PC-3 (cell line): ENCODE measurements at regions not wholly inside any gene's neighbourhood (a gene's known extent, or its start where the extent isn't known, plus 50 kb on each side); places are given as distances from the start of the nearest gene placed in this dataset.

Source experiments
- CTCF ChIP-seq: fragments of 300-600 bp; sonication (generic); conservative IDR thresholded peaks from 2 replicates; pipeline ENCODE4 v1.5.1; 2017; ENCODE audit warnings: antibody characterized with exemption, low read depth, mild to moderate bottlenecking, low read length
- EZH2 ChIP-seq: fragments of 300-600 bp; sonication (generic); IDR thresholded peaks from one replicate; pipeline ENCODE4 v1.6.1; 2017; ENCODE audit warnings: antibody characterized with exemption, mild to moderate bottlenecking, low read length; ENCODE audit not compliant: unreplicated experiment
- EZH2phosphoT487 ChIP-seq: fragments of 300-600 bp; sonication (generic); IDR thresholded peaks from 2 replicates; pipeline ENCODE4 v1.6.1; 2018; ENCODE audit warnings: mild to moderate bottlenecking, antibody characterized with exemption, low read length, borderline replicate concordance

GRCh38 chr1:168427051-168427450, 116.7 kb downstream of the XCL2 start:
- TF ChIP-seq CTCF (no peak), EZH2 (no peak), EZH2phosphoT487 (no peak)
